Breast epithelium (tissue), 4 donors: ENCODE measurements at regions not wholly inside any gene's neighbourhood (a gene's known extent, or its start where the extent isn't known, plus 50 kb on each side); places are given as distances from the start of the nearest gene placed in this dataset.

Experiments
- DNase-seq, 2 donors: peaks; one replicate each; pipeline ENCODE4 v3.0.0-alpha.2; 2019; ENCODE audit warnings: low spot score in 2 of 2
- H3K27ac ChIP-seq, 2 donors: fragments of 200-600 bp; sonication (generic) in 1 of 2; one replicate each; pipeline ENCODE4 v1.5.1; 2016 to 2019; ENCODE audit warnings: mild to moderate bottlenecking in 1 of 2
- H3K27me3 ChIP-seq, 2 donors: fragments of 200-600 bp; sonication (generic) in 1 of 2; one replicate each; pipeline versions ENCODE4 v1.5.1 to v1.6.0; 2017 to 2019; ENCODE audit warnings: control low read depth in 1 of 2, mild to moderate bottlenecking in 1 of 2
- H3K36me3 ChIP-seq: fragments of 200-600 bp; one replicate; pipeline ENCODE4 v1.5.1; 2019
- H3K4me1 ChIP-seq, 2 donors: fragments of 200-600 bp; sonication (generic); one replicate each; pipeline ENCODE4 v1.5.1; 2016 to 2019; ENCODE audit warnings: control low read depth in 1 of 2
- H3K4me3 ChIP-seq, 3 donors: fragments of 200-600 bp; sonication (generic); 1 replicate in 2 of 3; 2 replicates in 1 of 3; pipeline ENCODE4 v1.5.1; 2016 to 2019; ENCODE audit warnings: mild to moderate bottlenecking in 3 of 3, moderate library complexity in 2 of 3
- H3K9me3 ChIP-seq, 2 donors: fragments of 200-600 bp; sonication (generic) in 1 of 2; one replicate each; pipeline ENCODE4 v1.5.1; 2016 to 2019; ENCODE audit warnings: control low read depth in 1 of 2
- CTCF ChIP-seq, 3 donors: fragments of 450-650 bp; IDR thresholded peaks; one replicate each; pipeline ENCODE4 v1.5.1; 2016 to 2017; ENCODE audit warnings: antibody characterized with exemption in 3 of 3, mild to moderate bottlenecking in 3 of 3, moderate library complexity in 3 of 3
- POLR2A ChIP-seq: fragments of 450-650 bp; IDR thresholded peaks from one replicate; pipeline ENCODE4 v1.6.1; 2016; ENCODE audit warnings: antibody characterized with exemption, mild to moderate bottlenecking, moderate library complexity
- POLR2AphosphoS5 ChIP-seq, 3 donors: sonication (generic); formaldehyde crosslinking; IDR thresholded peaks; one replicate each; pipeline ENCODE4 v1.6.1; 2017; ENCODE audit warnings: antibody characterized with exemption in 3 of 3
- intact Hi-C: fragments of 100-400 bp; cut with DNase I; formaldehyde crosslinking; loops from one replicate; pipeline ENCODE4 v1.15.1; 2023; ENCODE audit warnings: low total_unique reads

DNA sequence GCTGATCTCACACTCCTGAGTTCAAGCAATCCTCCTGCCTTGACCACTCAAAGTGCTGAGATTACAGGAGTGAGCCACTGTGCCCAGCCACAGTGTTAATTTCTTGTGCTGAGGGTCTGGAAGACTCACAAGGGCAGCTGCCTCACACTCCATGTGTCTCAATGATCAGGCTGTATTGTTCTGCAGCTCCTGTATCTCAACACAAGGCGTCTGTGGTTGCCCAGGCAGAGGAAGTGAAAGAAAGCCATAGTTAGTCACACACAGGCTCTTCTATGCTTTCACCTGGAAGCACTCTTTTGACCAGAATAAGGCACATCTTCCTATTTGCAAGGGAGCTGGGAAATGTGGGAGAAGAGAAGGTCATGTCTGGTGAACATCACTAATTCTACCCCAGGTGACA lies 107.3 kb upstream of the ZNF507 start:
- TF ChIP-seq POLR2AphosphoS5 (IDR thresholded peaks at IDR 0.05) (no peak), CTCF (IDR thresholded peaks at IDR 0.05) (no peak), POLR2A (no peak)
- no peaks in the 10 kb centered on the region for H3K4me1 ChIP-seq
- no peak for DNase-seq
- peaks cover 0 to 3% of the 10 kb centered on the region in 2 donors for H3K27me3 ChIP-seq
- H3K9me3 ChIP-seq: no peaks in the 10 kb centered on the region
- H3K4me3 ChIP-seq: no peak overlapping the region
- no peak overlapping the region for H3K27ac ChIP-seq
- intact Hi-C loops: no loop called here
- no peaks in the 10 kb centered on the region for H3K36me3 ChIP-seq

DNA sequence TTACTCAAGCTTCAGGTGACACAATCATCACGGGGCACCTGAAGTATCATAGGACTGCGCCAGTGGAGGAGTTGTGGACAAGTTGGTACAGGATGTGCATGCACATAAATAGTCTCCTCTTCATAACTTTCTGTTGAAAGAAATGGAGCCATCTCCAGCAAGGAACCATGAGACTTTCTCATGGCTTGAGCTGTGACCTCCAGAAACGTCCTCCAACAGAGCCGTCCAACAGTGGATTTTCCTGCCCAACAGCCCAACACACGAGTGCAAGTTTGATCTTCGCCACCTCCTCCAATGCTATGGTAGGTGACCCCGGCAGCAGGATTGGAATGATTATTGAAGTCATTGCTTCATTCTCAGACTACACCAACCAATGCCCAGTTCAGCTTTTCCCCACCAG lies 105.1 kb upstream of the ZNF507 start:
- Histone ChIP-seq H3K27me3 (peaks cover 0 to 3% of the 10 kb centered on the region in 2 donors), H3K4me1 (no peaks in the 10 kb centered on the region), H3K27ac (no peak overlapping the region), H3K4me3 (no peak overlapping the region), H3K9me3 (no peaks in the 10 kb centered on the region), H3K36me3 (no peaks in the 10 kb centered on the region)
- no peak for DNase-seq
- intact Hi-C loops: no loop called here
- TF ChIP-seq POLR2A (no peak), POLR2AphosphoS5 (IDR thresholded peaks at IDR 0.05) (no peak), CTCF (IDR thresholded peaks at IDR 0.05) (no peak)

DNA sequence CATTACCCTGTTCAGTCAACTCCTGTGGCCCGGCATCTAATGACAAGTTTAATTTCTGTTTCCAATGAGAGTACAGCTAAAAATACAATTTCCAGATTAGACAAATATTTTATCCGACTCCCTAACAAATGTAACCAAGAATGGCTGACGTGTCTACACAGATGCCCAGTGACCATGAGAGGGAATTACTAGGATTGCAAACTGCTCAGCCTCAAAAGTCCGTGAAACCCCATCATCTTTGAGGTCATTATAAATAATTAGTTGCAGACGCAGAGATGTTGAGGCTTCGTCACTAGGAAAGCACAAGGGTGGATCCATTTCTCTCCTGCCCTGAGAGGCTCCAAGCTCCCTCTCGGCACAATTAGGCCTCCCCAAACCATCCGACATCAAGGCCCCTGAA lies 104.1 kb upstream of the ZNF507 start:
- TF ChIP-seq POLR2AphosphoS5 (IDR thresholded peaks at IDR 0.05): no peak
- TF ChIP-seq CTCF (IDR thresholded peaks at IDR 0.05): no peak
- no peak for TF ChIP-seq POLR2A
- Histone ChIP-seq H3K9me3 (no peaks in the 10 kb centered on the region), H3K27ac (no peak overlapping the region), H3K27me3 (peaks cover 0 to 8% of the 10 kb centered on the region in 2 donors), H3K4me1 (no peaks in the 10 kb centered on the region), H3K36me3 (no peaks in the 10 kb centered on the region), H3K4me3 (no peak overlapping the region)
- intact Hi-C loops: no loop called here
- DNase-seq: no peak

DNA sequence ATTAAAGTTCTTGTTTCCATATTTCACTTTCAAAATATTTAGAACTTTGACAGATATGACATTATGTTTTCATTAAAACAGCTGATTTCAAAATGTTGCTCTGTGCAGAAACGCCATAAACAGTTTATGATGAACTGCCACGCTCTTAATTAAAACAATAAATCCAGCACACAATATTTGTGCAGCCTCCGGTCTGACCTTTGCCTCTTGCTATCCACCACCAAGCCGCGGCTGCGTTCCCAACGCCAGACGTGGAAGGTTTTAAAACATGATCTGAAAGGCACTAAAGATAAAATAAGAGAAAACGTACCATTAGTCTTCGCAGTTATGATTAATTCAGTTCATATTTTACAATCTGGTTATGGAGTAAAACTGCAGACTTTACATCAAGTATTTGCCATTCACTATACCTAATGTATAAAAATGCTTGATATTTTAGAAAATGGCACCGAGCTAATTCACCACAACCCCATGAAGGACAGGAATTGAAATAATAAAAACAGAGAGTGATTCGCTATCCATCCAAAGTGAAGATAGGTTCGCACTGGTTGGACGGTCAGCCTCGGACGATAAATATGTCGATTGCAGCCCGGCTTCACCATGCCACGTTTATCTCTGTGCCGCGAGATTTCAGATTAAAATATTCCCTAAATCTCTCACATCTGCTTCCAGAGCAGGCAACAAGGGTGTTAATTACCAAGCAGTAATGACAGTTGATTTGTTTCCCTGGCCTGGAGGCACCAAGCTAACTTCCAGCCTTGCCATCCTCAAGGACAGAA lies 103.3 kb upstream of the ZNF507 start:
- Histone ChIP-seq H3K4me3 (no peak overlapping the region), H3K27me3 (peaks cover 0 to 8% of the 10 kb centered on the region in 2 donors), H3K27ac (no peak overlapping the region), H3K4me1 (no peaks in the 10 kb centered on the region), H3K36me3 (no peaks in the 10 kb centered on the region), H3K9me3 (no peaks in the 10 kb centered on the region)
- TF ChIP-seq CTCF (IDR thresholded peaks at IDR 0.05) (no peak), POLR2AphosphoS5 (IDR thresholded peaks at IDR 0.05) (no peak), POLR2A (no peak)
- intact Hi-C loops: no loop called here
- peak in 1 of 2 donors; percentile 1 for DNase-seq

DNA sequence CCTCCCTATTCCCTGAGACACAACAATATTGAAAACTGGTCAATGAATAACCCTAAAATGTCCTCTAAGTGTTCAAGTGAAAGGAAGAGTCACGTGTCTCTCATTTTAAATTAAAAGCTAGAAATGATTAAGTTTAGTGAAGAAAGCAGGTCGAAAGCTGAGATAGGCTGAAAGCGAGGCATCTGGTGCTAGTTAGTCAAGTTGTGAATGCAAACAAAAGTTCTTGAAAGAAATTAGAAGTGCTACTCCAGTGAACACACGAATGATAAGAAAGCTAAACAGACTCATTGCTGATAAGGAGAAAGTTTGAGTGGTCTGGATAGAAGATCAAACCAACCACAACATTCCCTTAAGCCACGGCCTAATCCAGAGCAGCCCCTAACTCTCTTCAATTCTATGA lies 99.4 kb upstream of the ZNF507 start:
- Histone ChIP-seq H3K36me3 (no peaks in the 10 kb centered on the region), H3K27ac (no peak overlapping the region), H3K27me3 (peaks cover 0 to 5% of the 10 kb centered on the region in 2 donors), H3K4me1 (no peaks in the 10 kb centered on the region), H3K4me3 (no peak overlapping the region), H3K9me3 (no peaks in the 10 kb centered on the region)
- intact Hi-C loops: no loop called here
- no peak for TF ChIP-seq CTCF (IDR thresholded peaks at IDR 0.05)
- no peak for DNase-seq
